ENCODE measurements at regions not wholly inside any gene's neighbourhood (a gene's known extent, or its start where the extent isn't known, plus 50 kb on each side); places are given as distances from the start of the nearest gene placed in this dataset.

DNA sequence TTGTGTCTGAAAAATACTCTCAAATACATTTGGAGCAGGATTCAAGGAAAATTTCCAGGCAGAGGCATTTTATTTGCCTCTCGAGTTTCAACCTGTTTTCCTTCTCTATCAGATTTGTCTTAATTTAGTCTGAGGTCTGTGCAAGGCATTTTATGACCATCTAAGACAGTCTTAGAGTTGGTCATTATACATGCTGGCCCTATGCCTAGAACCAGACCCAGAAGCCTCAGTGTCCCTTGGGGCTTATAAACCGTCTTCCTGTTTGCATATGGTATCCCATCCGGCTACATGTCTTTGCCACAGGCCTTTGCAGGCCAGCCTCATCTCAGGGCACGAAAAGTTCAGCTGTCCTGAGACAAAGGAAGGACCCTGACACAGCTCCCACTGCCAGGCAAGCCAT lies 346.1 kb downstream of the SIPA1L2 start:
- intact Hi-C loops (cut with micrococcal nuclease; ENCODE audit: unreplicated experiment) = no loop called here
- ChIA-PET POLR2A (no interaction called here), CTCF (no interaction called here)
- no peaks in the 10 kb centered on the region for H3K9me3 ChIP-seq
- no TSS peak for BruUV-seq (replicated peaks)
- no peak overlapping the region for H3K27ac Mint-ChIP-seq (ENCODE audit: unreplicated experiment)
- H3K4me3 ChIP-seq (ENCODE audit: low read depth, low read length) = no peak overlapping the region
- no peaks in the 10 kb centered on the region for H3K36me3 Mint-ChIP-seq (ENCODE audit: insufficient read depth, unreplicated experiment)
- no peaks in the 10 kb centered on the region for H3K9me3 Mint-ChIP-seq (ENCODE audit: unreplicated experiment)
- TF ChIP-seq, protein P1, sequence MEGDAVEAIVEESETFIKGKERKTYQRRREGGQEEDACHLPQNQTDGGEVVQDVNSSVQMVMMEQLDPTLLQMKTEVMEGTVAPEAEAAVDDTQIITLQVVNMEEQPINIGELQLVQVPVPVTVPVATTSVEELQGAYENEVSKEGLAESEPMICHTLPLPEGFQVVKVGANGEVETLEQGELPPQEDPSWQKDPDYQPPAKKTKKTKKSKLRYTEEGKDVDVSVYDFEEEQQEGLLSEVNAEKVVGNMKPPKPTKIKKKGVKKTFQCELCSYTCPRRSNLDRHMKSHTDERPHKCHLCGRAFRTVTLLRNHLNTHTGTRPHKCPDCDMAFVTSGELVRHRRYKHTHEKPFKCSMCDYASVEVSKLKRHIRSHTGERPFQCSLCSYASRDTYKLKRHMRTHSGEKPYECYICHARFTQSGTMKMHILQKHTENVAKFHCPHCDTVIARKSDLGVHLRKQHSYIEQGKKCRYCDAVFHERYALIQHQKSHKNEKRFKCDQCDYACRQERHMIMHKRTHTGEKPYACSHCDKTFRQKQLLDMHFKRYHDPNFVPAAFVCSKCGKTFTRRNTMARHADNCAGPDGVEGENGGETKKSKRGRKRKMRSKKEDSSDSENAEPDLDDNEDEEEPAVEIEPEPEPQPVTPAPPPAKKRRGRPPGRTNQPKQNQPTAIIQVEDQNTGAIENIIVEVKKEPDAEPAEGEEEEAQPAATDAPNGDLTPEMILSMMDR (IDR thresholded peaks at IDR 0.05; ENCODE audit: insufficient read depth in 1 of 2, low read depth in 1 of 2, low read length in 1 of 2, severe bottlenecking in 1 of 2, unreplicated experiment in 1 of 2) = no peak
- H3K4me1 Mint-ChIP-seq (ENCODE audit: low read depth, unreplicated experiment) = no peaks in the 10 kb centered on the region
- no peaks in the 10 kb centered on the region for H3K27me3 Mint-ChIP-seq (ENCODE audit: insufficient read depth, unreplicated experiment)
- H3K4me1 ChIP-seq = no peaks in the 10 kb centered on the region
- no peaks in the 10 kb centered on the region for H3K36me3 ChIP-seq (ENCODE audit: control insufficient read depth, insufficient read depth, low read length)
- H3K4me3 Mint-ChIP-seq (ENCODE audit: unreplicated experiment) = no peak overlapping the region
- DNase-seq = no peak
- H3K27me3 ChIP-seq (replicated peaks; ENCODE audit: control insufficient read depth, insufficient read depth, low read length) = no peaks in the 10 kb centered on the region

DNA sequence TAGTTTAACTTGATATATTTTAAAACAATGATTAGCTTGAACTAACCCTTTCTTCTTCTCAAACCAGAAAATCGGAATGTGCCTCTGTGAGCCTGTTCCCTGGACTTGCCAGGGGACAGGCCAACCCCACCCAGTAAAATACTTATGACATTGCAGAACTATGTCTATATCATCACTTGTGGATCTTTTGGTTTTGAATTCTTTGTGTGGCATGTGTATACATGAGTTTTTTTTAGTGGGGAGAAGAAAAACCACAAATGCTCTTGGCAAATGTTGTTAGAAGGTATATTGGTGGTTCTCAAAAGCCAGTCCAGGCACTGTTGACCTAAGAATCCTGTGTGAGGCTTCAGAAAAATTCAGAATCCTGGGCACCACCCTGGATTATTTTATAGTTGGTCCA lies 347.4 kb downstream of the SIPA1L2 start:
- CTCF ChIA-PET = no interaction called here
- no peak overlapping the region for H3K4me3 ChIP-seq (ENCODE audit: low read depth, low read length)
- intact Hi-C loops (cut with micrococcal nuclease; ENCODE audit: unreplicated experiment) = no loop called here
- H3K36me3 ChIP-seq (ENCODE audit: control insufficient read depth, insufficient read depth, low read length) = no peaks in the 10 kb centered on the region
- POLR2A ChIA-PET = no interaction called here
- Mint-ChIP-seq H3K4me3 (ENCODE audit: unreplicated experiment) (no peak overlapping the region), H3K4me1 (ENCODE audit: low read depth, unreplicated experiment) (no peaks in the 10 kb centered on the region), H3K27me3 (ENCODE audit: insufficient read depth, unreplicated experiment) (no peaks in the 10 kb centered on the region), H3K9me3 (ENCODE audit: unreplicated experiment) (no peaks in the 10 kb centered on the region), H3K36me3 (ENCODE audit: insufficient read depth, unreplicated experiment) (no peaks in the 10 kb centered on the region), H3K27ac (ENCODE audit: unreplicated experiment) (no peak overlapping the region)
- no peaks in the 10 kb centered on the region for H3K27me3 ChIP-seq (replicated peaks; ENCODE audit: control insufficient read depth, insufficient read depth, low read length)
- no peak for DNase-seq
- H3K9me3 ChIP-seq = no peaks in the 10 kb centered on the region
- TF ChIP-seq, protein P1 (IDR thresholded peaks at IDR 0.05; ENCODE audit: insufficient read depth in 1 of 2, low read depth in 1 of 2, low read length in 1 of 2, severe bottlenecking in 1 of 2, unreplicated experiment in 1 of 2) = no peak
- no peaks in the 10 kb centered on the region for H3K4me1 ChIP-seq
- no TSS peak for BruUV-seq (replicated peaks)

DNA sequence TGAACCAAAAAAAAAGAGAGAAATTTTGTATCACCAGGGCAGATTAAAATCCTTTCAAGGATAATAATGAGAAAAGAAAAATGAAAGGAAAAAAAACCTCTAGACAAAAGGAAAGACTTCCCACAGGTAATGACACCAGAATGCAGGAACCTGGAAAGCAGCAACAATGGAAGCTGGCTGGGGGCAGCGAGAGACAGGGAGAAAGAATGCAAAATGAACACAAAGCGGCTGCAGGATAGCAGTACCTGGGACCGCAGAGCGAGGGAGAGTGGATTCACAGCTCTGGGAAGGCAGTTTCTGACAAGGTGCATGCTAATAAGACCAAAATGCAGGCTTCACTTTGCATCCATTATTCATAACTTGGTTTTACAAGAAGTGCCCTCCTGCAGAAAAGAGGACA lies 349.0 kb downstream of the SIPA1L2 start:
- H3K27me3 Mint-ChIP-seq (ENCODE audit: insufficient read depth, unreplicated experiment) = no peaks in the 10 kb centered on the region
- no peak overlapping the region for H3K4me3 Mint-ChIP-seq (ENCODE audit: unreplicated experiment)
- no TSS peak for BruUV-seq (replicated peaks)
- no peak for DNase-seq
- ChIA-PET POLR2A (no interaction called here), CTCF (no interaction called here)
- TF ChIP-seq, protein P1 (IDR thresholded peaks at IDR 0.05; ENCODE audit: insufficient read depth in 1 of 2, low read depth in 1 of 2, low read length in 1 of 2, severe bottlenecking in 1 of 2, unreplicated experiment in 1 of 2) = no peak
- H3K27me3 ChIP-seq (replicated peaks; ENCODE audit: control insufficient read depth, insufficient read depth, low read length) = no peaks in the 10 kb centered on the region
- no peak overlapping the region for H3K4me3 ChIP-seq (ENCODE audit: low read depth, low read length)
- H3K9me3 ChIP-seq = no peaks in the 10 kb centered on the region
- no peaks in the 10 kb centered on the region for H3K4me1 ChIP-seq
- peaks cover 6% of the 10 kb centered on the region for H3K4me1 Mint-ChIP-seq (ENCODE audit: low read depth, unreplicated experiment)
- intact Hi-C loops (cut with micrococcal nuclease; ENCODE audit: unreplicated experiment) = no loop called here
- no peaks in the 10 kb centered on the region for H3K36me3 ChIP-seq (ENCODE audit: control insufficient read depth, insufficient read depth, low read length)
- H3K27ac Mint-ChIP-seq (ENCODE audit: unreplicated experiment) = no peak overlapping the region
- no peaks in the 10 kb centered on the region for H3K9me3 Mint-ChIP-seq (ENCODE audit: unreplicated experiment)
- no peaks in the 10 kb centered on the region for H3K36me3 Mint-ChIP-seq (ENCODE audit: insufficient read depth, unreplicated experiment)
